Left ventricle myocardium inferior (tissue), 1 donor: ENCODE measurements at regions not wholly inside any gene's neighbourhood (a gene's known extent, or its start where the extent isn't known, plus 50 kb on each side); places are given as distances from the start of the nearest gene placed in this dataset.
"Not testable (repeated sequence)": the region's sequence is repeated elsewhere in the genome, so short reads cannot be mapped to it uniquely, and the experiment has no call there.

Experiments
- DNase-seq: peaks from one replicate; pipeline ENCODE4 v3.0.0-alpha.2; 2020
- H3K27ac ChIP-seq: fragments of 200-600 bp; replicated peaks from 2 replicates; pipeline ENCODE4 v1.8.0; 2021
- H3K27me3 ChIP-seq: fragments of 200-600 bp; 2 replicates; pipeline ENCODE4 v1.8.0; 2021; ENCODE audit warnings: low read depth
- H3K36me3 ChIP-seq: fragments of 200-600 bp; 2 replicates; pipeline ENCODE4 v1.8.0; 2021
- H3K4me1 ChIP-seq: fragments of 200-600 bp; 2 replicates; pipeline ENCODE4 v1.8.0; 2021
- H3K4me3 ChIP-seq: fragments of 200-600 bp; 2 replicates; pipeline ENCODE4 v1.8.0; 2021; ENCODE audit warnings: mild to moderate bottlenecking, moderate library complexity
- H3K9me3 ChIP-seq: fragments of 200-600 bp; replicated peaks from 2 replicates; pipeline ENCODE4 v1.8.0; 2021
- CTCF ChIP-seq: fragments of 200-600 bp; IDR thresholded peaks from 2 replicates; pipeline ENCODE4 v1.8.0; 2021; ENCODE audit warnings: antibody characterized with exemption, mild to moderate bottlenecking, borderline replicate concordance
- intact Hi-C: fragments of 100-400 bp; cut with micrococcal nuclease; formaldehyde crosslinking; loops from one replicate; pipeline ENCODE4 v1.11.0; 2022
- donor health status: DM: no; HTN: yes; CAD: no; lungs with severe emphysema.

GRCh38 chr9:135282808-135283207, 195.3 kb downstream of the OLFM1 start:
- Histone ChIP-seq H3K27ac (no peak overlapping the region), H3K4me1 (peaks cover 14% of the 10 kb centered on the region), H3K27me3 (peaks cover 17% of the 10 kb centered on the region), H3K36me3 (no peaks in the 10 kb centered on the region), H3K9me3 (no peaks in the 10 kb centered on the region), H3K4me3 (no peak overlapping the region)
- DNase-seq: no peak
- no peak for TF ChIP-seq CTCF
- intact Hi-C loops: no loop called here

- TF ChIP-seq CTCF: no peak
- no peak for DNase-seq
- intact Hi-C loops: no loop called here
- Histone ChIP-seq H3K36me3 (no peaks in the 10 kb centered on the region), H3K4me3 (no peak overlapping the region), H3K27me3 (peaks cover 17% of the 10 kb centered on the region), H3K9me3 (no peaks in the 10 kb centered on the region), H3K27ac (no peak overlapping the region), H3K4me1 (peaks cover 14% of the 10 kb centered on the region)
Measured at GRCh38 chr9:135283671-135284070, 195.9 kb upstream of the PPP1R26 start.

- intact Hi-C loops: no loop called here
- no peak overlapping the region for H3K27ac ChIP-seq
- no peak overlapping the region for H3K4me3 ChIP-seq
- TF ChIP-seq CTCF: no peak
- peaks cover 23% of the 10 kb centered on the region for H3K27me3 ChIP-seq
- no peaks in the 10 kb centered on the region for H3K9me3 ChIP-seq
- no peaks in the 10 kb centered on the region for H3K36me3 ChIP-seq
- peaks cover 17% of the 10 kb centered on the region for H3K4me1 ChIP-seq
- DNase-seq: no peak
Measured at GRCh38 chr9:135284386-135285134, 195.0 kb upstream of the PPP1R26 start.

- H3K4me3 ChIP-seq, intact Hi-C loops, H3K36me3 ChIP-seq, H3K9me3 ChIP-seq, DNase-seq, H3K27ac ChIP-seq: not testable (repeated sequence)
- peaks cover 19% of the 10 kb centered on the region for H3K27me3 ChIP-seq
- H3K4me1 ChIP-seq: peaks cover 24% of the 10 kb centered on the region
Measured at GRCh38 chr9:135286187-135286925, 193.2 kb upstream of the PPP1R26 start.

GRCh38 chr9:135286961-135287360, 192.6 kb upstream of the PPP1R26 start:
- intact Hi-C loops: no loop called here
- no peak overlapping the region for H3K4me3 ChIP-seq
- DNase-seq: no peak
- H3K9me3 ChIP-seq: no peaks in the 10 kb centered on the region
- no peaks in the 10 kb centered on the region for H3K36me3 ChIP-seq
- H3K4me1 ChIP-seq: peaks cover 18% of the 10 kb centered on the region
- no peak overlapping the region for H3K27ac ChIP-seq
- no peak for TF ChIP-seq CTCF
- peaks cover 19% of the 10 kb centered on the region for H3K27me3 ChIP-seq

GRCh38 chr9:135287627-135288026, 192.0 kb upstream of the PPP1R26 start:
- no peak overlapping the region for H3K4me3 ChIP-seq
- no peak overlapping the region for H3K27ac ChIP-seq
- H3K4me1 ChIP-seq: peaks cover 12% of the 10 kb centered on the region
- no peak for DNase-seq
- no peaks in the 10 kb centered on the region for H3K9me3 ChIP-seq
- no peaks in the 10 kb centered on the region for H3K36me3 ChIP-seq
- intact Hi-C loops: no loop called here
- peaks cover 19% of the 10 kb centered on the region for H3K27me3 ChIP-seq
- no peak for TF ChIP-seq CTCF
